ENCODE measurements at regions not wholly inside any gene's neighbourhood (a gene's known extent, or its start where the extent isn't known, plus 50 kb on each side); places are given as distances from the start of the nearest gene placed in this dataset.
"Not testable (repeated sequence)": the region's sequence is repeated elsewhere in the genome, so short reads cannot be mapped to it uniquely, and the experiment has no call there.

GRCh38 chr2:242004223-242004901 lies 134.8 kb downstream of the RTP5 start:
- intact Hi-C loops (cut with DNase I) = no loop called here
- no peaks in the 10 kb centered on the region for H3K36me3 ChIP-seq

GRCh38 chr2:242004902-242005230 lies 135.3 kb downstream of the RTP5 start:
- intact Hi-C loops (cut with DNase I) = no loop called here
- TF ChIP-seq CTCF (IDR thresholded peaks at IDR 0.05) = no peak
- H3K27me3 ChIP-seq = no peaks in the 10 kb centered on the region
- DNase-seq (no peak), ATAC-seq (no peak)
- no peaks in the 10 kb centered on the region for H3K36me3 ChIP-seq
- no peaks in the 10 kb centered on the region for H3K9me3 ChIP-seq
- no peak overlapping the region for H3K4me3 ChIP-seq
- no peak overlapping the region for H3K27ac ChIP-seq
- H3K4me1 ChIP-seq = no peaks in the 10 kb centered on the region

More at GRCh38 chr2:242004223-242004901, 134.8 kb downstream of the RTP5 start:
- no peaks in the 10 kb centered on the region for H3K9me3 ChIP-seq
- no peak overlapping the region for H3K27ac ChIP-seq
- no peak overlapping the region for H3K4me3 ChIP-seq
- TF ChIP-seq CTCF (IDR thresholded peaks at IDR 0.05) = no peak
- DNase-seq = no peak
- no peaks in the 10 kb centered on the region for H3K4me1 ChIP-seq
- no peak for ATAC-seq
- no peaks in the 10 kb centered on the region for H3K27me3 ChIP-seq

- DNase-seq; H3K4me1 ChIP-seq; H3K9me3 ChIP-seq; H3K27ac ChIP-seq; H3K36me3 ChIP-seq; H3K4me3 ChIP-seq; intact Hi-C loops (cut with DNase I); H3K27me3 ChIP-seq; ATAC-seq: not testable (repeated sequence)
These were observed 136.6 kb downstream of the RTP5 start for GRCh38 chr2:242006091-242006634.

GRCh38 chr2:242008908-242009307 lies 139.4 kb downstream of the RTP5 start:
- ATAC-seq; H3K4me3 ChIP-seq; H3K4me1 ChIP-seq; H3K27ac ChIP-seq; H3K27me3 ChIP-seq; H3K36me3 ChIP-seq; DNase-seq; H3K9me3 ChIP-seq; intact Hi-C loops (cut with DNase I): not testable (repeated sequence)

GRCh38 chr2:242009846-242010245 lies 140.3 kb downstream of the RTP5 start:
- H3K9me3 ChIP-seq; H3K27ac ChIP-seq; H3K27me3 ChIP-seq; H3K4me3 ChIP-seq; H3K36me3 ChIP-seq; ATAC-seq; DNase-seq; H3K4me1 ChIP-seq; intact Hi-C loops (cut with DNase I): not testable (repeated sequence)

- H3K27me3 ChIP-seq; ATAC-seq; H3K36me3 ChIP-seq; H3K9me3 ChIP-seq; DNase-seq; H3K4me1 ChIP-seq; H3K4me3 ChIP-seq; H3K27ac ChIP-seq; intact Hi-C loops (cut with DNase I): not testable (repeated sequence)
These were observed 141.0 kb downstream of the RTP5 start for GRCh38 chr2:242010252-242011166.

GRCh38 chr2:242011167-242011513 lies 141.6 kb downstream of the RTP5 start:
- TF ChIP-seq CTCF (IDR thresholded peaks at IDR 0.05) = no peak
- Histone ChIP-seq H3K9me3 (no peaks in the 10 kb centered on the region), H3K36me3 (no peaks in the 10 kb centered on the region), H3K27ac (no peak overlapping the region), H3K4me1 (no peaks in the 10 kb centered on the region), H3K27me3 (peaks cover 6% of the 10 kb centered on the region), H3K4me3 (no peak overlapping the region)
- ATAC-seq (peak; percentile 14), DNase-seq (no peak)
- intact Hi-C loops (cut with DNase I) = no loop called here
